CD4-positive, CD25-positive, alpha-beta regulatory T cell (primary cell): ENCODE measurements at regions not wholly inside any gene's neighbourhood (a gene's known extent, or its start where the extent isn't known, plus 50 kb on each side); places are given as distances from the start of the nearest gene placed in this dataset.

Source experiments
- ATAC-seq, 2 donors: fragments of 150-1000 bp; cut with Tn5 transposase; one replicate each; pipeline ENCODE4 v1.10.0; 2021; ENCODE audit warnings: low read depth in 2 of 2, moderate number of reproducible peaks in 2 of 2, moderate library complexity in 1 of 2
- DNase-seq, 3 donors: peaks; one replicate each; pipeline versions ENCODE4 v3.0.0 to v3.0.0-alpha.2; 2012 to 2022; ENCODE audit warnings: mixed read lengths in 1 of 3
- H3K27ac ChIP-seq: one replicate; pipeline ENCODE4 v1.7.0; 2013; ENCODE audit warnings: mild to moderate bottlenecking, low read length; ENCODE audit not compliant: insufficient read depth, poor library complexity, severe bottlenecking
- H3K27me3 ChIP-seq: one replicate; pipeline ENCODE4 v1.7.0; 2013; ENCODE audit warnings: low read length; ENCODE audit not compliant: control insufficient read depth, insufficient read depth
- H3K36me3 ChIP-seq: one replicate; pipeline ENCODE4 v1.7.0; 2013; ENCODE audit warnings: mild to moderate bottlenecking, low read length, moderate library complexity; ENCODE audit not compliant: control insufficient read depth, insufficient read depth
- H3K4me1 ChIP-seq: 2 replicates; pipeline ENCODE4 v1.7.0; 2013; ENCODE audit warnings: mild to moderate bottlenecking, low read length; ENCODE audit not compliant: insufficient read depth, control insufficient read depth, poor library complexity, severe bottlenecking
- H3K4me3 ChIP-seq: one replicate; pipeline ENCODE4 v1.7.0; 2013; ENCODE audit warnings: low read depth, mild to moderate bottlenecking, low read length, moderate library complexity
- H3K9me3 ChIP-seq, 2 experiments: 1 replicate in 1 of 2; 2 replicates in 1 of 2; pipeline ENCODE4 v1.7.0; 2013; ENCODE audit warnings: low read length in 2 of 2, mild to moderate bottlenecking in 1 of 2, moderate library complexity in 1 of 2; ENCODE audit not compliant: control insufficient read depth in 2 of 2
- H3K27ac Mint-ChIP-seq, 3 donors: one replicate each; pipeline ENCODE4 v1.8.0; 2020 to 2022; ENCODE audit warnings: mild to moderate bottlenecking in 3 of 3, mixed read lengths in 3 of 3, moderate library complexity in 2 of 3
- H3K27me3 Mint-ChIP-seq: one replicate; pipeline ENCODE4 v1.8.0; 2022; ENCODE audit warnings: mild to moderate bottlenecking, mixed read lengths
- H3K36me3 Mint-ChIP-seq: one replicate; pipeline ENCODE4 v1.8.0; 2020; ENCODE audit warnings: mixed read lengths
- H3K4me1 Mint-ChIP-seq, 4 donors: one replicate each; pipeline ENCODE4 v1.8.0; 2020 to 2022; ENCODE audit warnings: mixed read lengths in 4 of 4, mild to moderate bottlenecking in 1 of 4
- H3K4me3 Mint-ChIP-seq, 4 donors: one replicate each; pipeline ENCODE4 v1.8.0; 2020 to 2022; ENCODE audit warnings: mild to moderate bottlenecking in 4 of 4, mixed read lengths in 4 of 4, moderate library complexity in 3 of 4
- H3K9me3 Mint-ChIP-seq, 7 donors: one replicate each; pipeline ENCODE4 v1.8.0; 2020 to 2022; ENCODE audit warnings: mixed read lengths in 7 of 7, mild to moderate bottlenecking in 3 of 7, moderate library complexity in 2 of 7

- no peak overlapping the region for H3K27ac Mint-ChIP-seq
- Histone ChIP-seq H3K36me3 (no peaks in the 10 kb centered on the region), H3K4me3 (no peak overlapping the region), H3K27ac (no peak overlapping the region), H3K9me3 (no peaks in the 10 kb centered on the region), H3K4me1 (no peaks in the 10 kb centered on the region), H3K27me3 (peaks cover 2% of the 10 kb centered on the region)
- no peaks in the 10 kb centered on the region for H3K36me3 Mint-ChIP-seq
- H3K27me3 Mint-ChIP-seq: peaks cover 20% of the 10 kb centered on the region
- DNase-seq (no peak), ATAC-seq (no peak)
- H3K9me3 Mint-ChIP-seq: peaks cover 0 to 6% (median 0%) of the 10 kb centered on the region in 7 donors
- H3K4me1 Mint-ChIP-seq: no peaks in the 10 kb centered on the region
- no peak overlapping the region for H3K4me3 Mint-ChIP-seq
Observed at GRCh38 chr17:65442691-65443090, 118.8 kb downstream of the AXIN2 start.

- peaks cover 0 to 4% (median 0%) of the 10 kb centered on the region in 7 donors for H3K9me3 Mint-ChIP-seq
- peaks cover 23% of the 10 kb centered on the region for H3K27me3 Mint-ChIP-seq
- H3K9me3 ChIP-seq: no peaks in the 10 kb centered on the region
- ATAC-seq: no peak
- no peaks in the 10 kb centered on the region for H3K4me1 Mint-ChIP-seq
- no peak overlapping the region for H3K27ac Mint-ChIP-seq
- H3K4me1 ChIP-seq: no peaks in the 10 kb centered on the region
- no peak overlapping the region for H3K27ac ChIP-seq
- H3K4me3 ChIP-seq: no peak overlapping the region
- peaks cover 2% of the 10 kb centered on the region for H3K27me3 ChIP-seq
- DNase-seq: no peak
- H3K4me3 Mint-ChIP-seq: no peak overlapping the region
- no peaks in the 10 kb centered on the region for H3K36me3 ChIP-seq
- H3K36me3 Mint-ChIP-seq: no peaks in the 10 kb centered on the region
Observed at GRCh38 chr17:65442250-65442649, 119.2 kb downstream of the AXIN2 start.

GRCh38 chr17:65441053-65441605, 120.3 kb downstream of the AXIN2 start:
- no peaks in the 10 kb centered on the region for H3K4me1 ChIP-seq
- H3K27ac ChIP-seq: no peak overlapping the region
- Mint-ChIP-seq H3K27me3 (peaks cover 23% of the 10 kb centered on the region), H3K4me3 (no peak overlapping the region), H3K27ac (no peak overlapping the region), H3K4me1 (no peaks in the 10 kb centered on the region), H3K36me3 (no peaks in the 10 kb centered on the region), H3K9me3 (peaks cover 0 to 3% (median 0%) of the 10 kb centered on the region in 7 donors)
- no peak for ATAC-seq
- no peak overlapping the region for H3K4me3 ChIP-seq
- H3K36me3 ChIP-seq: no peaks in the 10 kb centered on the region
- H3K9me3 ChIP-seq: no peaks in the 10 kb centered on the region
- no peak for DNase-seq
- peaks cover 2% of the 10 kb centered on the region for H3K27me3 ChIP-seq

- Histone ChIP-seq H3K9me3 (no peaks in the 10 kb centered on the region), H3K4me1 (no peaks in the 10 kb centered on the region), H3K4me3 (no peak overlapping the region), H3K36me3 (no peaks in the 10 kb centered on the region), H3K27ac (no peak overlapping the region), H3K27me3 (peaks cover 2% of the 10 kb centered on the region)
- Mint-ChIP-seq H3K27me3 (peaks cover 32% of the 10 kb centered on the region), H3K4me1 (peaks cover 0 to under 1% (median 0%) of the 10 kb centered on the region in 4 donors), H3K4me3 (no peak overlapping the region), H3K9me3 (peaks cover 0 to 3% (median 0%) of the 10 kb centered on the region in 7 donors), H3K36me3 (no peaks in the 10 kb centered on the region), H3K27ac (no peak overlapping the region)
- DNase-seq (no peak), ATAC-seq (no peak)
Observed at GRCh38 chr17:65438708-65439294, 122.6 kb downstream of the AXIN2 start.

- Mint-ChIP-seq H3K27ac (no peak overlapping the region), H3K4me3 (no peak overlapping the region)
- no peaks in the 10 kb centered on the region for H3K4me1 ChIP-seq
Observed at GRCh38 chr17:65438173-65438572, 123.3 kb downstream of the AXIN2 start.

GRCh38 chr17:65436871-65437270, 124.6 kb downstream of the AXIN2 start:
- Mint-ChIP-seq H3K36me3 (no peaks in the 10 kb centered on the region), H3K27me3 (peaks cover 37% of the 10 kb centered on the region)
- no peaks in the 10 kb centered on the region for H3K4me1 ChIP-seq

More at GRCh38 chr17:65438173-65438572, 123.3 kb downstream of the AXIN2 start:
- H3K9me3 Mint-ChIP-seq: peaks cover 0 to 3% (median 0%) of the 10 kb centered on the region in 7 donors
- H3K4me3 ChIP-seq: no peak overlapping the region
- no peak overlapping the region for H3K27ac ChIP-seq
- DNase-seq: no peak
- no peaks in the 10 kb centered on the region for H3K36me3 ChIP-seq
- H3K27me3 ChIP-seq: peaks cover 2% of the 10 kb centered on the region
- H3K4me1 Mint-ChIP-seq: peaks cover 0 to 7% (median 0%) of the 10 kb centered on the region in 4 donors
- peaks cover 32% of the 10 kb centered on the region for H3K27me3 Mint-ChIP-seq
- no peak for ATAC-seq
- no peaks in the 10 kb centered on the region for H3K9me3 ChIP-seq
- H3K36me3 Mint-ChIP-seq: no peaks in the 10 kb centered on the region

GRCh38 chr17:65434878-65435277, 126.6 kb downstream of the AXIN2 start:
- no peaks in the 10 kb centered on the region for H3K9me3 ChIP-seq
- DNase-seq (no peak), ATAC-seq (no peak)
- no peaks in the 10 kb centered on the region for H3K4me1 ChIP-seq
- Mint-ChIP-seq H3K4me3 (no peak overlapping the region), H3K4me1 (peaks cover 0 to 8% (median 0%) of the 10 kb centered on the region in 4 donors), H3K27me3 (peaks cover 32% of the 10 kb centered on the region), H3K27ac (no peak overlapping the region), H3K9me3 (peaks cover 0 to 8% (median 2%) of the 10 kb centered on the region in 7 donors), H3K36me3 (no peaks in the 10 kb centered on the region)
- H3K36me3 ChIP-seq: no peaks in the 10 kb centered on the region
- H3K27ac ChIP-seq: no peak overlapping the region
- H3K4me3 ChIP-seq: no peak overlapping the region
- H3K27me3 ChIP-seq: peaks cover 6% of the 10 kb centered on the region

More at GRCh38 chr17:65436871-65437270, 124.6 kb downstream of the AXIN2 start:
- Histone ChIP-seq H3K9me3 (no peaks in the 10 kb centered on the region), H3K27ac (no peak overlapping the region), H3K27me3 (peaks cover 6% of the 10 kb centered on the region), H3K36me3 (no peaks in the 10 kb centered on the region), H3K4me3 (no peak overlapping the region)
- DNase-seq (no peak), ATAC-seq (no peak)
- Mint-ChIP-seq H3K4me1 (peaks cover 0 to 8% (median 0%) of the 10 kb centered on the region in 4 donors), H3K27ac (no peak overlapping the region), H3K4me3 (no peak overlapping the region), H3K9me3 (peaks cover 0 to 4% (median 2%) of the 10 kb centered on the region in 7 donors)

GRCh38 chr17:65434251-65434650, 127.2 kb downstream of the AXIN2 start:
- Mint-ChIP-seq H3K9me3 (peaks cover 0 to 8% (median 2%) of the 10 kb centered on the region in 7 donors), H3K4me1 (peaks cover 0 to 8% (median 0%) of the 10 kb centered on the region in 4 donors), H3K27ac (no peak overlapping the region), H3K4me3 (no peak overlapping the region), H3K27me3 (peaks cover 25% of the 10 kb centered on the region), H3K36me3 (no peaks in the 10 kb centered on the region)
- no peak overlapping the region for H3K27ac ChIP-seq
- DNase-seq (no peak), ATAC-seq (no peak)
- no peaks in the 10 kb centered on the region for H3K4me1 ChIP-seq
- H3K36me3 ChIP-seq: no peaks in the 10 kb centered on the region
- no peak overlapping the region for H3K4me3 ChIP-seq
- no peaks in the 10 kb centered on the region for H3K9me3 ChIP-seq
- H3K27me3 ChIP-seq: peaks cover 6% of the 10 kb centered on the region
